ENCODE measurements at regions not wholly inside any gene's neighbourhood (a gene's known extent, or its start where the extent isn't known, plus 50 kb on each side); places are given as distances from the start of the nearest gene placed in this dataset.

DNA sequence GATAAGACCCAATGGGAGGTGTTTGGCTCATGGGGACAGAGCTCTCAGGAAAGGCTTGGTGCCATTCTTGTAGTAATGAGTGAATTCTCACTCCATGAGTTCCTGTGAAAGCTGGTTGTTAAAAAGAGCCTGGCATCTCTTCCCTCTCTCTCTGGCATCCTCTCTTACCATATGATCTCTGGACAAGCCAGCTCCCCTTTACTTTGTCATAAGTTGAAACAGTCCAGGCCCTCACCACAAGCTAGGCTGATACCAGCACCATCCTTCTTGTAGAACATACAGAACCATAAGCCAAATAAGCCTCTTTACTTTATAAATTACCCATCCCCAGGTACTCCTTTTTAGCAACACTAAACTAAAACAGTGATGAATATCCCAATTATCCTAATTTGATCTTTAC, 166.9 kb upstream of the TMC3 start:
- no peak for ATAC-seq (ENCODE audit: low read depth in 2 of 2)
- no peaks in the 10 kb centered on the region for H3K9me3 ChIP-seq (ENCODE audit: control insufficient read depth in 2 of 2, low read length in 2 of 2)
- no peaks in the 10 kb centered on the region for H3K36me3 ChIP-seq (ENCODE audit: control insufficient read depth, insufficient read depth, low read length)
- no peak overlapping the region for H3K27ac ChIP-seq (ENCODE audit: insufficient read depth, low read length, poor library complexity, severe bottlenecking)
- Mint-ChIP-seq H3K36me3 (no peaks in the 10 kb centered on the region), H3K27me3 (peaks cover 6% of the 10 kb centered on the region), H3K27ac (no peak overlapping the region), H3K4me1 (no peaks in the 10 kb centered on the region), H3K4me3 (no peak overlapping the region), H3K9me3 (no peaks in the 10 kb centered on the region)
- H3K4me1 ChIP-seq (ENCODE audit: control insufficient read depth, insufficient read depth, low read length, poor library complexity, severe bottlenecking) = no peaks in the 10 kb centered on the region
- H3K4me3 ChIP-seq (ENCODE audit: low read depth, low read length) = no peak overlapping the region
- peaks cover 4% of the 10 kb centered on the region for H3K27me3 ChIP-seq (ENCODE audit: control insufficient read depth, insufficient read depth, low read length)
- no peak for DNase-seq

DNA sequence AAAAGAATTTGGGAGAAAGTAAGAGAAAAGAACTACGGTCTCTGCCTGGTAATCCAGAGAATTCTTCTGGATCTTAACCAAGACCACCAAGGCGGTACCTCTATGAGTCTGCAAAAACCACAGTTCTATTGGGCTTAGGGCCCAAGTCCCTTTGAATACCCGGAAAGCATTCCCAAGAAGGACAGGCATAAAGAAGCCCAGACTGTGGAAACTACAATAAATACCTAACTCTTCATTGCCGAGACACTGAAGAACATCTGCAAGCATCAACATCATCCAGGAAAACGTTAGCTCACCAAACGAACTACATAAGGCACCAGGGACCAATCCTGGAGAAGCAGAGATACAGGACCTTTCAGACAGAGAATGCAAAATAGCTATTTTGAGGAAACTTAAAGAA, 162.3 kb upstream of the TMC3 start:
- Histone ChIP-seq H3K9me3 (ENCODE audit: control insufficient read depth in 2 of 2, low read length in 2 of 2) (no peaks in the 10 kb centered on the region), H3K4me1 (ENCODE audit: control insufficient read depth, insufficient read depth, low read length, poor library complexity, severe bottlenecking) (no peaks in the 10 kb centered on the region), H3K36me3 (ENCODE audit: control insufficient read depth, insufficient read depth, low read length) (no peaks in the 10 kb centered on the region), H3K27ac (ENCODE audit: insufficient read depth, low read length, poor library complexity, severe bottlenecking) (no peak overlapping the region), H3K4me3 (ENCODE audit: low read depth, low read length) (no peak overlapping the region), H3K27me3 (ENCODE audit: control insufficient read depth, insufficient read depth, low read length) (peaks cover 8% of the 10 kb centered on the region)
- ATAC-seq (ENCODE audit: low read depth in 2 of 2) = no peak
- Mint-ChIP-seq H3K36me3 (no peaks in the 10 kb centered on the region), H3K27me3 (peaks cover 6% of the 10 kb centered on the region), H3K27ac (no peak overlapping the region), H3K9me3 (no peaks in the 10 kb centered on the region), H3K4me3 (no peak overlapping the region), H3K4me1 (no peaks in the 10 kb centered on the region)
- DNase-seq = no peak

DNA sequence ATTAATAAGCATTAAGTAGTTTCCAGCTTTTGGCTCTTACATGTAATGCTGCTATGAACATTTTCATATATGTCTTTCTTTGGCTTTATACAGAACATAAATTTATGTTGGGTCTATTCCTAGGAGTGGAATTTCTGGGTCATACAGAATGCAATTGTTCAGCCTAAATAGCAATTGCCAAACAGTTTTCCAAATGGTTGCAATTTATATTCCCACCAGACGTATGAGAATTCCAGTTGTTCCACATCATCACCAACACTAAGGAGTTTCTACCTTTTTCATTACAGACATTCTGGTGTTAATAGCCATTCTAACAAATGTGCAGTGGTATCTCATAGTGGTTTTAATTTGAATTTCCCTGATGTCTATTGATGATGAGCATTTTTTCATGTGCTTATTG, 160.1 kb upstream of the TMC3 start:
- no peak for ATAC-seq (ENCODE audit: low read depth in 2 of 2)
- peaks cover 7% of the 10 kb centered on the region for H3K27me3 ChIP-seq (ENCODE audit: control insufficient read depth, insufficient read depth, low read length)
- H3K27me3 Mint-ChIP-seq = peaks cover 6% of the 10 kb centered on the region
- H3K4me1 Mint-ChIP-seq = no peaks in the 10 kb centered on the region
- H3K36me3 Mint-ChIP-seq = no peaks in the 10 kb centered on the region
- no peak overlapping the region for H3K27ac Mint-ChIP-seq
- no peak overlapping the region for H3K4me3 ChIP-seq (ENCODE audit: low read depth, low read length)
- H3K4me1 ChIP-seq (ENCODE audit: control insufficient read depth, insufficient read depth, low read length, poor library complexity, severe bottlenecking) = no peaks in the 10 kb centered on the region
- H3K9me3 ChIP-seq (ENCODE audit: control insufficient read depth in 2 of 2, low read length in 2 of 2) = no peaks in the 10 kb centered on the region
- no peak for DNase-seq
- no peak overlapping the region for H3K27ac ChIP-seq (ENCODE audit: insufficient read depth, low read length, poor library complexity, severe bottlenecking)
- no peaks in the 10 kb centered on the region for H3K36me3 ChIP-seq (ENCODE audit: control insufficient read depth, insufficient read depth, low read length)
- no peaks in the 10 kb centered on the region for H3K9me3 Mint-ChIP-seq
- H3K4me3 Mint-ChIP-seq = no peak overlapping the region

DNA sequence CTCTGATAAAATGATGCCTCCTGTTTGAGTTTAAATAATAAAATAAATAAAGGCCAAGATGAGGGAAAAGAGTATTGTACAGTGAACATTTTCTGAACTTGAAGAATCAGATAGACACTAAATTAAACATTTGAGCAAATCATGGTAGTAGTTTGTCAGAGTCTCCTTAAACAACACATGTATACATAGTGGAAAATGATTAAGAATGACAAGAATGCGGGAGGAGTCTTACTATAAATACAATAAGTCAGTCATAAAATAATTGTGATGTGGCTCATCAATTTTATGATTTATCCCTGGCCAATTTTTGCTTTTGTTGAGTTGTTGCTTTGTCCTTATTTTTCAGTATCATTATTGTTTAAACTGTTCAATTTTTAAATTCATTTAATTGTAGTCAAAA, 158.0 kb upstream of the TMC3 start:
- ATAC-seq (ENCODE audit: low read depth in 2 of 2) = no peak
- H3K9me3 Mint-ChIP-seq = no peaks in the 10 kb centered on the region
- H3K9me3 ChIP-seq (ENCODE audit: control insufficient read depth in 2 of 2, low read length in 2 of 2) = no peaks in the 10 kb centered on the region
- no peaks in the 10 kb centered on the region for H3K36me3 ChIP-seq (ENCODE audit: control insufficient read depth, insufficient read depth, low read length)
- H3K4me1 Mint-ChIP-seq = no peaks in the 10 kb centered on the region
- no peaks in the 10 kb centered on the region for H3K36me3 Mint-ChIP-seq
- peaks cover 6% of the 10 kb centered on the region for H3K27me3 Mint-ChIP-seq
- no peak for DNase-seq
- no peaks in the 10 kb centered on the region for H3K4me1 ChIP-seq (ENCODE audit: control insufficient read depth, insufficient read depth, low read length, poor library complexity, severe bottlenecking)
- no peak overlapping the region for H3K27ac Mint-ChIP-seq
- H3K4me3 ChIP-seq (ENCODE audit: low read depth, low read length) = no peak overlapping the region
- H3K4me3 Mint-ChIP-seq = no peak overlapping the region
- H3K27me3 ChIP-seq (ENCODE audit: control insufficient read depth, insufficient read depth, low read length) = peaks cover 6% of the 10 kb centered on the region
- H3K27ac ChIP-seq (ENCODE audit: insufficient read depth, low read length, poor library complexity, severe bottlenecking) = no peak overlapping the region

DNA sequence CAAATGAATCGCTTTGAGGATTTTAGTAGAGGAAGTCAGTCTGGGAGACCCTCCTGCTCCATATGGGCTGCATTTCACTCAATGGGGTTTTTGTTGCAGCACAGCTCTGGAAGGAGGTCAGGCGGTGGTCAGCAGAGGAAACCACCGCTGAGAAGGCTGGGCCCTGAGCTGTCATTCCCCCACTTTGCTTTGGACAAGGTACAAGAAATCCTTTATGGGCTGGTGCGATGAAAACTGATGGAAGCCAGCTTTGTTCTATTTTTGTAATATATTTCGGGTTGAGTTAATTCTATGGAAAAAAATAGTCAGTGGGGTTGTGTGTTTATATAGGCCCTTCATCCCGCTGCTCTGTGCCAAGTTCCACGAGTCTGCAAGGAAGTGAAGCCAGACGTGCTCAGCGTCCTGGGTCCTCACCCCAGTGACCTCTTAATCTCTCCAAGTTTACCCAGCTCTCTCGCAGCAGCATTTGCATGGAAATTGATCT, 157.1 kb upstream of the TMC3 start:
- H3K27ac ChIP-seq (ENCODE audit: insufficient read depth, low read length, poor library complexity, severe bottlenecking) = no peak overlapping the region
- H3K9me3 ChIP-seq (ENCODE audit: control insufficient read depth in 2 of 2, low read length in 2 of 2) = no peaks in the 10 kb centered on the region
- Mint-ChIP-seq H3K36me3 (no peaks in the 10 kb centered on the region), H3K27me3 (peaks cover 1% of the 10 kb centered on the region), H3K27ac (no peak overlapping the region), H3K9me3 (no peaks in the 10 kb centered on the region), H3K4me3 (no peak overlapping the region), H3K4me1 (no peaks in the 10 kb centered on the region)
- H3K27me3 ChIP-seq (ENCODE audit: control insufficient read depth, insufficient read depth, low read length) = peaks cover 5% of the 10 kb centered on the region
- DNase-seq = no peak
- H3K4me3 ChIP-seq (ENCODE audit: low read depth, low read length) = no peak overlapping the region
- H3K36me3 ChIP-seq (ENCODE audit: control insufficient read depth, insufficient read depth, low read length) = no peaks in the 10 kb centered on the region
- ATAC-seq (ENCODE audit: low read depth in 2 of 2) = no peak
- no peaks in the 10 kb centered on the region for H3K4me1 ChIP-seq (ENCODE audit: control insufficient read depth, insufficient read depth, low read length, poor library complexity, severe bottlenecking)

DNA sequence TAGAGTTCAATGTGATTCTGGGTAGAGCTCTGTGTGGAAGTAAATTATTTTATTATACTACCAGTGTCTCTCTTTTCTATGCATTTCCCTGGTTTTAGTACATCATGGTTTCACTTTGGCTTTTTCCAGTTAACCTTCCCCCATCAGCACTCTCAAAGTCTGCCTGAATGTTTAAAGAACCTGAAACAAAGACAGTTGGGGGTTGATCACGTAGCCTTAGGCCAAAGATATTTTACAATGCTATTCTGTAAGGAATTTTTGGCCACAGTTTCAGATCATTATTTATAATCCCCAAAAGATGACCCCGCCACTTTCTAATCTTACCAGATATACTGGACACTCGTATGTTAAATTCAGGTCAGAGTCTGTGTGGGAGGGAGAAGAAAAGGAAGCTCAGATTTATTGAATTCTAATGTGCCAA, 156.3 kb upstream of the TMC3 start:
- Histone ChIP-seq H3K27ac (ENCODE audit: insufficient read depth, low read length, poor library complexity, severe bottlenecking) (no peak overlapping the region), H3K4me1 (ENCODE audit: control insufficient read depth, insufficient read depth, low read length, poor library complexity, severe bottlenecking) (no peaks in the 10 kb centered on the region), H3K4me3 (ENCODE audit: low read depth, low read length) (no peak overlapping the region), H3K27me3 (ENCODE audit: control insufficient read depth, insufficient read depth, low read length) (peaks cover 1% of the 10 kb centered on the region), H3K9me3 (ENCODE audit: control insufficient read depth in 2 of 2, low read length in 2 of 2) (no peaks in the 10 kb centered on the region), H3K36me3 (ENCODE audit: control insufficient read depth, insufficient read depth, low read length) (no peaks in the 10 kb centered on the region)
- ATAC-seq (ENCODE audit: low read depth in 2 of 2) (no peak), DNase-seq (no peak)
- H3K4me3 Mint-ChIP-seq = no peak overlapping the region
- H3K36me3 Mint-ChIP-seq = no peaks in the 10 kb centered on the region
- H3K4me1 Mint-ChIP-seq = no peaks in the 10 kb centered on the region
- H3K27me3 Mint-ChIP-seq = no peaks in the 10 kb centered on the region
- no peaks in the 10 kb centered on the region for H3K9me3 Mint-ChIP-seq
- H3K27ac Mint-ChIP-seq = no peak overlapping the region

DNA sequence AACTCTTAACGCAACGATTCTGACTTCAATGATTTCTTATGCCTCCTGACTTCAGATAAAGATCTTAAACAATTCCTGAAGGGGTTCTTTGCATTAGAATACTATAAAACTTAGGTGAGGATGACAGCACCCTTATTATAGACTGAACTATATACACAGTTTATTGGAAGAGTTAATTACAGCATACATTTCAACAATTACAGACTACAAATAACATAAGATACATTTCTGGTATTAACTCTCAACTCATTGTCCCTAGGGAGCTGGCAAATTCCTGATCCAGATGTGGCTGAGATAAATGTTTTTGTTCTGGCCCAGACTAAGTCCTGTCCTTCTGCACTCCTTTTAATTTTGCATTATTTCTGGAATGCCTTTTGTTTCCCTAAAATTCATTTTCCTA, 155.5 kb upstream of the TMC3 start:
- Mint-ChIP-seq H3K4me1 (no peaks in the 10 kb centered on the region), H3K36me3 (no peaks in the 10 kb centered on the region), H3K27ac (no peak overlapping the region), H3K4me3 (no peak overlapping the region), H3K27me3 (no peaks in the 10 kb centered on the region), H3K9me3 (no peaks in the 10 kb centered on the region)
- Histone ChIP-seq H3K27me3 (ENCODE audit: control insufficient read depth, insufficient read depth, low read length) (peaks cover 3% of the 10 kb centered on the region), H3K9me3 (ENCODE audit: control insufficient read depth in 2 of 2, low read length in 2 of 2) (no peaks in the 10 kb centered on the region), H3K36me3 (ENCODE audit: control insufficient read depth, insufficient read depth, low read length) (no peaks in the 10 kb centered on the region), H3K27ac (ENCODE audit: insufficient read depth, low read length, poor library complexity, severe bottlenecking) (no peak overlapping the region), H3K4me3 (ENCODE audit: low read depth, low read length) (no peak overlapping the region), H3K4me1 (ENCODE audit: control insufficient read depth, insufficient read depth, low read length, poor library complexity, severe bottlenecking) (no peaks in the 10 kb centered on the region)
- DNase-seq (no peak), ATAC-seq (ENCODE audit: low read depth in 2 of 2) (no peak)

DNA sequence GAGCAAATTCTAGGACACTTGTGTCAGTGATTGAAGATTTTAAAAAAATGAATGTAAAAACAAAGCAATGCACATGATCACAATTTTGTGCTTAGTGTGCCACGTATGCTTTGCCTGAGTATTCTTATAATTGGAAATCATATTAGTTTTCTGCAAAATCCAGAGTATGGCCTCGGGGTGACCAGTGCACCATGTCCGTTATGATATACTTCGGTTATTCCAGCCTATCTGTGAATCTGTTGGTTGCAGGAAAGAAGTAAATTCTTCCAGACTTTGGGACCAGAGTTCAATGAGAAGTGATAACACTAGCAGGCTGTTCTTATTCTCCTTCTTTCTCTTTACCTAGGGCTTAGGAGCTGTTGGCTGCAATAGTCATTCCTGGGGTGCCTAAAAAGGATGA, 152.0 kb upstream of the TMC3 start:
- Histone ChIP-seq H3K27me3 (ENCODE audit: control insufficient read depth, insufficient read depth, low read length) (peaks cover 3% of the 10 kb centered on the region), H3K4me3 (ENCODE audit: low read depth, low read length) (no peak overlapping the region), H3K9me3 (ENCODE audit: control insufficient read depth in 2 of 2, low read length in 2 of 2) (no peaks in the 10 kb centered on the region), H3K27ac (ENCODE audit: insufficient read depth, low read length, poor library complexity, severe bottlenecking) (no peak overlapping the region), H3K4me1 (ENCODE audit: control insufficient read depth, insufficient read depth, low read length, poor library complexity, severe bottlenecking) (no peaks in the 10 kb centered on the region), H3K36me3 (ENCODE audit: control insufficient read depth, insufficient read depth, low read length) (no peaks in the 10 kb centered on the region)
- Mint-ChIP-seq H3K36me3 (no peaks in the 10 kb centered on the region), H3K4me1 (no peaks in the 10 kb centered on the region), H3K9me3 (peaks cover 0 to 1% (median 0%) of the 10 kb centered on the region in 7 donors), H3K27ac (no peak overlapping the region), H3K27me3 (no peaks in the 10 kb centered on the region), H3K4me3 (no peak overlapping the region)
- ATAC-seq (ENCODE audit: low read depth in 2 of 2) = no peak
- DNase-seq = no peak
